ENCODE measurements at regions not wholly inside any gene's neighbourhood (a gene's known extent, or its start where the extent isn't known, plus 50 kb on each side); places are given as distances from the start of the nearest gene placed in this dataset.

- ChIA-PET CTCF (no interaction called here), POLR2A (no interaction called here)
- no peaks in the 10 kb centered on the region for H3K4me1 ChIP-seq (ENCODE audit: insufficient read depth, low read length)
- H3K27ac ChIP-seq (ENCODE audit: low read depth in 1 of 2, low read length in 2 of 2), result no peak overlapping the region
- no peak for TF ChIP-seq CTCF (IDR thresholded peaks at IDR 0.05)
- no peaks in the 10 kb centered on the region for H3K4me1 Mint-ChIP-seq (ENCODE audit: low read depth)
- H3K36me3 ChIP-seq (ENCODE audit: insufficient read depth, low read length), result no peaks in the 10 kb centered on the region
- no peaks in the 10 kb centered on the region for H3K9me3 Mint-ChIP-seq
- intact Hi-C loops (cut with DNase I, micrococcal nuclease), result no loop called here
- H3K27ac Mint-ChIP-seq, result no peak overlapping the region
- no peak overlapping the region for H3K4me3 ChIP-seq (ENCODE audit: low read length)
- no peaks in the 10 kb centered on the region for H3K36me3 Mint-ChIP-seq (ENCODE audit: low read depth)
- no peaks in the 10 kb centered on the region for H3K27me3 ChIP-seq (ENCODE audit: control insufficient read depth in 1 of 2, insufficient read depth in 2 of 2, low read length in 2 of 2)
- ATAC-seq (ENCODE audit: poor library complexity) (no peak), DNase-seq (no peak)
- peaks cover 0 to 4% of the 10 kb centered on the region in 2 experiments for H3K9me3 ChIP-seq (ENCODE audit: control insufficient read depth in 1 of 2, insufficient read depth in 1 of 2, low read length in 2 of 2)
- H3K4me3 Mint-ChIP-seq, result no peak overlapping the region
- no peaks in the 10 kb centered on the region for H3K27me3 Mint-ChIP-seq
Observed at GRCh38 chr10:52446391-52446790, 132.3 kb downstream of the DKK1 start.

DNA sequence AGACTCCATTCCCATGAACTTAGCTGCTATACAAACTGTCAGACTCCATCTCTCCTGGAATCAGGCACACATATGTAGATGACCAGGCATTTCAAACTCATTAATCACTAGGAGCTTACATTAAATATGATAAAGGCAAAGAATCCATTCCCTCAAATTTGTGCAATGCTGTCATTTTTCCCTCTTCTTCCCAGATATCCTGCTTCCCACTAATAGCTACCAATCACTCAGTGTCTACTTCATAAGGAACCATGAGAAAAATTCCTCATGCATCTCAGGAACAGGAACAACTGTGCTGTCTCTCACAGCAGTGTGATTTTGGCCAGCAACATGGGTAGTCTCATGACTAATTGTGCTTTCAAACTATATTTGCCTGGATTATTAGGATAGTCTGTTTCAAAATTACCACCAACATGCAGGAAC lies 133.9 kb downstream of the DKK1 start:
- ChIA-PET POLR2A (no interaction called here), CTCF (no interaction called here)
- Mint-ChIP-seq H3K27me3 (no peaks in the 10 kb centered on the region), H3K27ac (no peak overlapping the region), H3K36me3 (ENCODE audit: low read depth) (no peaks in the 10 kb centered on the region), H3K4me1 (ENCODE audit: low read depth) (no peaks in the 10 kb centered on the region), H3K9me3 (no peaks in the 10 kb centered on the region), H3K4me3 (no peak overlapping the region)
- no peak overlapping the region for H3K27ac ChIP-seq (ENCODE audit: low read depth in 1 of 2, low read length in 2 of 2)
- no peaks in the 10 kb centered on the region for H3K36me3 ChIP-seq (ENCODE audit: insufficient read depth, low read length)
- intact Hi-C loops (cut with DNase I, micrococcal nuclease), result no loop called here
- H3K4me3 ChIP-seq (ENCODE audit: low read length), result no peak overlapping the region
- no peak for ATAC-seq (ENCODE audit: poor library complexity)
- TF ChIP-seq CTCF (IDR thresholded peaks at IDR 0.05), result no peak
- no peaks in the 10 kb centered on the region for H3K27me3 ChIP-seq (ENCODE audit: control insufficient read depth in 1 of 2, insufficient read depth in 2 of 2, low read length in 2 of 2)
- DNase-seq, result no peak
- H3K4me1 ChIP-seq (ENCODE audit: insufficient read depth, low read length), result no peaks in the 10 kb centered on the region
- H3K9me3 ChIP-seq (ENCODE audit: control insufficient read depth in 1 of 2, insufficient read depth in 1 of 2, low read length in 2 of 2), result peaks cover 0 to 4% of the 10 kb centered on the region in 2 experiments

- TF ChIP-seq CTCF (IDR thresholded peaks at IDR 0.05), result no peak
- POLR2A ChIA-PET, result no interaction called here
- no peaks in the 10 kb centered on the region for H3K36me3 Mint-ChIP-seq (ENCODE audit: low read depth)
- ATAC-seq (ENCODE audit: poor library complexity) (no peak), DNase-seq (no peak)
- H3K27me3 Mint-ChIP-seq, result no peaks in the 10 kb centered on the region
- H3K4me3 Mint-ChIP-seq, result no peak overlapping the region
- no peaks in the 10 kb centered on the region for H3K4me1 Mint-ChIP-seq (ENCODE audit: low read depth)
- intact Hi-C loops (cut with DNase I, micrococcal nuclease), result no loop called here
- Histone ChIP-seq H3K27ac (ENCODE audit: low read depth in 1 of 2, low read length in 2 of 2) (no peak overlapping the region), H3K36me3 (ENCODE audit: insufficient read depth, low read length) (no peaks in the 10 kb centered on the region), H3K27me3 (ENCODE audit: control insufficient read depth in 1 of 2, insufficient read depth in 2 of 2, low read length in 2 of 2) (no peaks in the 10 kb centered on the region), H3K4me1 (ENCODE audit: insufficient read depth, low read length) (no peaks in the 10 kb centered on the region), H3K9me3 (ENCODE audit: control insufficient read depth in 1 of 2, insufficient read depth in 1 of 2, low read length in 2 of 2) (peaks cover 0 to 4% of the 10 kb centered on the region in 2 experiments), H3K4me3 (ENCODE audit: low read length) (no peak overlapping the region)
- CTCF ChIA-PET, result no interaction called here
- H3K9me3 Mint-ChIP-seq, result no peaks in the 10 kb centered on the region
- H3K27ac Mint-ChIP-seq, result no peak overlapping the region
Observed at GRCh38 chr10:52450762-52451291, 136.7 kb downstream of the DKK1 start.
